Cardiac fibroblast (primary cell): ENCODE measurements at regions not wholly inside any gene's neighbourhood (a gene's known extent, or its start where the extent isn't known, plus 50 kb on each side); places are given as distances from the start of the nearest gene placed in this dataset.
A peak's percentile ranks its signal among the peaks of the same experiment; 100 is the strongest.

ENCODE experiments used
- DNase-seq, 2 donors: peaks; one replicate each; pipeline versions ENCODE4 v3.0.0 to v3.0.0-alpha.2; 2010; ENCODE audit warnings: low read depth in 2 of 2
- H3K4me3 ChIP-seq, 2 donors: replicated peaks in 1 of 2; 1 replicate in 1 of 2; 2 replicates in 1 of 2; pipeline ENCODE4 v1.5.1; 2011; ENCODE audit warnings: low read depth in 2 of 2, low read length in 2 of 2, mild to moderate bottlenecking in 2 of 2, moderate library complexity in 1 of 2
- TF ChIP-seq, protein P1 (sequence below): IDR thresholded peaks from one replicate; pipeline ENCODE4 v1.5.1; 2011; ENCODE audit warnings: low read depth, mild to moderate bottlenecking, low read length, inconsistent platforms

DNA sequence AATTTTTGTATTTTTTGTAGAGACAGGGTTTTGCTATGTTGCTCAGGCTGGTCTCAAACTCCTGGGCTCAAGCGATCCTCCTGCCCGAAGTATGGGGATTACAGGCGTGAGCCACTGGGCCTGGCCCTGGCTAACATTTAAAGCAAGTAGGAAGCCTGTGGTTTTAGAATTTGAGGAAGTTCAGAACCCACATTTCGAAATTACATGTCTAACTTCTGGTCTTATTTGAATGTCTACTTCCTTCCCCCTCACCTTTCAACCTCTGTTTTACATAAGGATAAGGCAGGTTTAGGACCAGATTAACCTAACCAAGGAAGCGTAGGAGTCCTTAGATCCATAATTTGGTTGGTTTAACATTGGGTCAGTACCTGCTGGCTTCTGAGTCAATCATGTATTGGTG lies 120.5 kb upstream of the PROK2 start:
- TF ChIP-seq, protein P1, sequence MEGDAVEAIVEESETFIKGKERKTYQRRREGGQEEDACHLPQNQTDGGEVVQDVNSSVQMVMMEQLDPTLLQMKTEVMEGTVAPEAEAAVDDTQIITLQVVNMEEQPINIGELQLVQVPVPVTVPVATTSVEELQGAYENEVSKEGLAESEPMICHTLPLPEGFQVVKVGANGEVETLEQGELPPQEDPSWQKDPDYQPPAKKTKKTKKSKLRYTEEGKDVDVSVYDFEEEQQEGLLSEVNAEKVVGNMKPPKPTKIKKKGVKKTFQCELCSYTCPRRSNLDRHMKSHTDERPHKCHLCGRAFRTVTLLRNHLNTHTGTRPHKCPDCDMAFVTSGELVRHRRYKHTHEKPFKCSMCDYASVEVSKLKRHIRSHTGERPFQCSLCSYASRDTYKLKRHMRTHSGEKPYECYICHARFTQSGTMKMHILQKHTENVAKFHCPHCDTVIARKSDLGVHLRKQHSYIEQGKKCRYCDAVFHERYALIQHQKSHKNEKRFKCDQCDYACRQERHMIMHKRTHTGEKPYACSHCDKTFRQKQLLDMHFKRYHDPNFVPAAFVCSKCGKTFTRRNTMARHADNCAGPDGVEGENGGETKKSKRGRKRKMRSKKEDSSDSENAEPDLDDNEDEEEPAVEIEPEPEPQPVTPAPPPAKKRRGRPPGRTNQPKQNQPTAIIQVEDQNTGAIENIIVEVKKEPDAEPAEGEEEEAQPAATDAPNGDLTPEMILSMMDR: no peak
- DNase-seq: no peak

DNA sequence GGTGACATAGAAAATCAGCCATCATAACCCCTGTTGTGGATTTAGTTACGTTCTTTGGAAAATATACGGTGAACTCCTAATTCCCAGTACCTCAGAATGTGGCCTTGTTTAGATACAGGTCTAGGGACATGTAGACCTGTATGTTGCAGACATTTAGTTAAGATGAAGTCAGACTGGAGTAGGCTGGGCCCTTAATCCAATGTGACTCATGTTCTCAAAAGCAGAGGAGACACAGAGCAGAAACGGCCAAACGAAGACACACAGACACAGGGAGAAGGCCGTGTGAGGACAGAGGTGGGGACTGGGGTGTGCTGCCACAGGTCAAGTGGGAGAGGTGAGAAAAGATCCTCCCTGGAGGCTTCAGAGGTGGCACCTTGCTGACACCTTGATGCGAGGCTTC lies 119.0 kb upstream of the PROK2 start:
- DNase-seq: no peak
- no peak overlapping the region for H3K4me3 ChIP-seq
- TF ChIP-seq, protein P1: no peak

More for the DNA sequence above, 120.5 kb upstream of the PROK2 start:
- H3K4me3 ChIP-seq: no peak overlapping the region

DNA sequence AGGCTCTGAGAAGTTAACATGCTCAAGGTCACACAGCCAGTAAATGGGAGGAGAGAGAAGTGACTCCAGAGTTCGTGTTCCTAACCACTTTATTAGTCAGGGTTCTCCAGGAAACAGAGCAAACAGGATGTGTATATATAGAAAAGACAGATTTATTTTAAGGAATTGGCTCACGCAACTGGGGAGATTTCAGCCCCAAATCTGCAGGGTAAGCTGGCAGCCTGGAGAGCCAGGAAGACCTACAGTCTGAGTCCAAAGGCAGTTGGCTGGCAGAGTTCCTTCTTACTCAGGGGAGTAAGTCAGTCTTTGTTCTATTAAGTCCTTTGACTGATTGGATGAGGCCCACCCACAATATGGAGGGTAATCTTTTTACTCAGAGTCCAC lies 118.2 kb upstream of the PROK2 start:
- peak; percentile 16 to 17 for DNase-seq
- no peak overlapping the region for H3K4me3 ChIP-seq

DNA sequence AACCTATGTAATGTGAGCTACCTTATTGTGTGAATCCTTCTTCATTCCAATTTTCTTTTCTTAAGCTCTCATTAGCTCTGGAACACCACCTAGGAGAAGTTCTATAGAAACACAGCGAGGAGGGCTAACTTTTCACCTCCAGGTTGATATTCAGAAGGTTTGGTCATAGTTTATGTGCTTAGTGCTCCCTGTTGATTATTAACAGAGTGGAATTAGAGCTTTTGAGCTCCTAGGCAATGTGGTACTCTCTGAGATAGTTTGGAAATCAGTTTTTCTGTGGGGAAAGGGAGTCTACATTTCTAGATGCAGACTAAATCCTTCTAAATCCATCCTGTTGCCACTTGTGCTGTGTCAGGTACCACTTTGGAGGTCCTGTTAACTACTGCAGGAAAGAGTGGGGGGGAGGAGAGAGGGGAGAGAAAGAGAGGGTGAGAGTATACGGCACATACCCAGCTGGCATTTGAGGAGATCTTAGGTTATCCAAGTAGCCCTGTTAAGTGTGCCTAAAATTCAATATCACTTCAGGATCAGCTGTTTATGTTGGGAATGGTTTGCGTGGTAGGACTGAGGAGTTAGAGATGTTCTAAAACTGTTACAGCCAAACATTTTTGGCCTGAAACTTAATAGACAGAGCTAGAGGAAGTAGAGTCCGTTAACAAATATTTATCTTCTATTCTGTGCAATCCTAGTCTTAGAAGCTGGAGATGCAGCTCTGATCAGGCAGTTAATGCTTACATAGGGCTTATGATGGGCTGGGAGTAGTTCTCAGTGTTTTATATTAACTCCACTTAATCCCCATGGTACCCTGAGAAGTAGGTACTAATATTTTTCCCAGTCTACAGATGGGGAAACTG lies 117.5 kb upstream of the PROK2 start:
- no peak overlapping the region for H3K4me3 ChIP-seq
- no peak for DNase-seq
- TF ChIP-seq, protein P1: no peak

More for the DNA sequence above, 118.2 kb upstream of the PROK2 start:
- TF ChIP-seq, protein P1: no peak

DNA sequence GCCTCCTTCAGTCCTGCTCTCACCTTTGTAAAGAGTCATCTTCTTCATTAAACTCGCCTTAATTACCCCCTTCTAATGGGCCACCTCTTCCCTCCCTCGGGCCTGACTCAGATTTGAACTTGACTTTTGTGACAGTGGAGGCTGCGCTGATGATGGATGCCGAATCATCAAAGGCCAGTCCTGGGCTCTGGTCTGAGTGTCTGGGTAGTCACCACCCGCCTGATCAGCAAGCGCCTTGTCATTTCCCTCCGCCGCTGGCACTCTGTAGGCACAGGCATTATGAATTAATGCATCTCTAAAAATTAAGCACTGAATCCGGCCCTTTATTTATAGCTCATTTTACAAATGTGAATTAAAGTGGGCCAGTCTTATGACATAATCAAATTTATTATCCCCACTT lies 116.7 kb upstream of the PROK2 start:
- H3K4me3 ChIP-seq: no peak overlapping the region
- TF ChIP-seq, protein P1: no peak
- no peak for DNase-seq

DNA sequence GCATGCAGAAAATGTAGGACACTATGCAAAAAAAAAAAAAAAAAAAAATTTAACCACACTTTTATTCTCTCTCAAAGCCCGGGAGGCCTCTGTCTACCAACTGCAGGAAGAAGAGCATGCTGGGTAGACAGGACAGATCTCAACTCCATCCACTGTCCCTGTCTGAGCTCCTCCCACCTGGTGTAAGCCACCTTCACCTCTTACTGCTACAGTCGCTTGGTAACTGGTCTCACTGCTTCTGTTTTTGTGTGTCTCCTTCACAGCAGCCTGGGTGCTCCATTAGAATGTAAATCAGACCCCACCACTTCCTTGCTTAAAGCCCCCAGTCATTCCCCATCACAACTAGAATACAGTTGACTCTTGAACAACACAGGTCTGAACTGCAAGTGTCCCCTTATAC lies 115.1 kb upstream of the PROK2 start:
- TF ChIP-seq, protein P1: no peak
- DNase-seq: no peak

More for the DNA sequence above, 115.1 kb upstream of the PROK2 start:
- H3K4me3 ChIP-seq: no peak overlapping the region
